GM21825 (cell line): ENCODE measurements at regions not wholly inside any gene's neighbourhood (a gene's known extent, or its start where the extent isn't known, plus 50 kb on each side); places are given as distances from the start of the nearest gene placed in this dataset.
"Not testable (repeated sequence)": the region's sequence is repeated elsewhere in the genome, so short reads cannot be mapped to it uniquely, and the experiment has no call there.

Experiments
- ATAC-seq: cut with Tn5 transposase; IDR thresholded peaks from one replicate; pipeline ENCODE4 v1.9.1; 2021; ENCODE audit warnings: mild to moderate bottlenecking, moderate library complexity; ENCODE audit not compliant: unreplicated experiment

DNA sequence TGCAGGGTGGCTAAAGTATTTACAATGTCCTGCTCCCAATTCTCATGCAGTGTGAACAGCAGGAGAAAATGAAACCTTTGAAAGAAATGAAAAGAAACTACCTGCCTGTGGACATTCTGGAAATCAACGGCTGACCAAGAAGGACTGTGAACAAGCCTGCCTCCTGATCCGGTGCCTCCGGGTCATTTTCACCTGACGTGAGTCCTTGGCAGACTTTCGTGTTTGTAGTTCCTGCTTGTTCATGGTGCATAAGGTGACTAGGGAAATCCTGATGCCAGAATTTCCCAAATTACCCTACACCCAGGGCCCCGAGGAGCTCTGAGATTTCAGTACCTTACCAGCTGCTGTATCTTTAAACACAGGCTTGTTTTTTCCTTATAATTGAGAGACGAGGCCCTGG is 317.5 kb downstream of the TLE1 start:
- no peak for ATAC-seq

DNA sequence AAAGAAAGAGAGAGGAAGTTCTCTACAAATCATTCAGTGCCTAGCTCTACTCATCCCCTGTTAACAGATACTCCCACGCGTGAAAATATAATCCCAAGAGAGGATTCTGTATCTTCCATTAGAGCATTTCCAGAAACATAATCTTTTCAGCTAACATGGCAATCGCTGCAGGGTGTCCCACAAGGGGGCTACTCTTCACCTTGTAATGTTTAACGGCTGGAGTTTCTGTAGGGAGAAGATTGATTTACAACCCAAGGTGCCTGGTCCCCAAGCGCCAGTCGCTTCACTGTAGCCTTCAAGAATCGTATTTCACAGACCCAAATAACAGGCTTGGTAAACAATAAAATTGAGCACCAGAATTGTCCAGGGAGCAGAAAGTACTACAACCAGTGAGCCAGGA is 318.7 kb downstream of the TLE1 start:
- no peak for ATAC-seq

DNA sequence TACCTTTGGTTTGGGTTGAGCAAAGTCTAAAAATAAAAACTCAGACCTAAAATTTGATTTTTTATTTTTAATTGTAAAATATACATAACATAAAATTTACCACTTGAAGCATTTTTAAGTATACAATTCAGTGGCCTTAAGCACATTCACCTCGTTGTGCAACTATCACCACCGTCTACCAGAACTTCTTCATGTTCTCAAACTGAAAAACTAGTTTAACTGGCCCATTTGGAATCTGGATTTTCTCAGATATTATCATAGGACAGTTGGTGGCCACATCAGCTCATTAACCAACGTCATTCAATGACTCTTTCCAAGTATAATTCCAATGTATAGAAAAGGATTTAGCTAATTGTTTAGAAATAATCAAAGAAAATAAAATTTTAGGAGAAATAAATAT is 319.3 kb downstream of the TLE1 start:
- ATAC-seq: no peak

DNA sequence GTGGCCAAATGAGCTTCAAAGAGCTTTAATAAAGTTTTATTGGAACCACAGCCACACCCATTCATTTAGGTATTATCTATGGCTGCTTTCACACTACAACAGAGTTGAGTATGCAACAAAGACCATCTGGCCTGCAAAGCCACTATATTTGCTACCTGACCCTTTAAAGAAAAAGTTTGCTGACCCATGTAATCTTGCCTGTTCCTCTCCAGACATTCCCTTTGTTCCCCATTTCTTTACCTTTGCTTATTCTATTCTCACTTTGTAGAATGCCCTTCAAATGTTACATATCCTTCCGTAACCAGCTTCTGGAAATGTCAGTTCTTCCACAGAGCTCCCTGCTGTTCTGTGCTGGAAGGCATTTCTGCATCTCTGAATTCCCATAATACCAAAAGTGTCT is 320.2 kb downstream of the TLE1 start:
- ATAC-seq: no peak

DNA sequence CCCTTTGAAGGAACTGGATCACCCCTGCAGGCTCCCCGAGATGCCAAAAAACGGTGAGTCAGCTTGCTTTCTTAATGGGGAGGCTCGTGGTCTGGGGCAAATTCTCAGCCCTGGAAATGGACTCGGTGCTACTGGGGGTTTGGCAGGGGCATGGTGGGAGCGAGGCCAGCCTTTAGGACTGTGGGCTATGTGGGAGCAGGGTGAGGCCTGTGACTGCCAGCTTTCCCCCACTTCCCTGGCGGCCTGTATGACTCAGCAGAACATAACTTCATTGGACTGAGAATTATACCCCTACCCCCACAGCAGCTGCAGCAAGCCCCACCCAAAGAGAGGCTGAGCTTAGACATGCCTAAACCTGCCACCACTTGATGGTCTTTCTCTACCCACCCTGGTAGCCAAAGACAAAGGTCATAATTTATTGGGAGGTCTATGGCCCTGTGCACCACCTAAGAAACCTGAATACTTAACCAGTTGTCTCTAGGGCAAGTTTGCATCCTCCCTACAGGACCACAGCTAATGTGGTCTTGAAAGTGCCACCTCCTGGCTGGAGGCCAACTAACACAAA is 325.3 kb downstream of the TLE1 start:
- ATAC-seq: no peak

DNA sequence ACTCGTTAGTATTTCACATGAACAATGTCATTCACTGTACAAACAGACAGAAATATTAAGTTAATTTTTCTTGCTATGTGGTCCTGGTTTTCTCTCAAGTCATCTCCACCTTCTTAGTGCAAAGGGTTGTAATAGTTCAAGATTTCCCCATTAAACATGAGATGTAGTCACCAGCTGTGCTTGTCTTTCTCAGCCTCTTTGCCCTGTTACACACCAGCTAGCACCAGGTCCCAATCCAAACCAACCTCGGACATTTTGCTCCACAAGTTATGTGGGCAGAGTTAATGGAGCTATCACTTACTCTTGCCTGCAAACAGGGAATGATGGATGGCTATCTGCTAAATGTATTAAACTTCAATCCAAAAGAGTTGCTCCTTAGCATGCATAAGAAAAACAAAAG is 328.1 kb downstream of the TLE1 start:
- ATAC-seq: no peak

DNA sequence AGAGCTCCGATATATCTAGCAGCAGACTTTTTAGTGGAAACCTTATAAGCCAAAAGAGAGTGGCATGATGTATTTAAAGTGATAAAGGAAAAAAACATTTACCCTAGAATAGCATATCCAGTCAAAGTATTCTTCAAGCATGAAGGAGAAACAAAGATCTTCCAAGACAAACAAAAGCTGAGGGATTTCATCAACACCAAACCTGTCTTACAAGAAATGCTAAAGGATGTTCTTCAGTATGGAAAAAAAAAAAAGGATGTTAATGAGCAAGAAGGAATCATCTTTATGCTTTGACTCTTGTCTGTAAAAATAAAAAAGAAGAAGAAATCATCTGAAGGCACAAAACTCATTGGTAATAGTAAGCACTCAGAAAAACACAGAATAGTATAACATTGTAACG is 338.2 kb downstream of the TLE1 start:
- ATAC-seq: no peak

DNA sequence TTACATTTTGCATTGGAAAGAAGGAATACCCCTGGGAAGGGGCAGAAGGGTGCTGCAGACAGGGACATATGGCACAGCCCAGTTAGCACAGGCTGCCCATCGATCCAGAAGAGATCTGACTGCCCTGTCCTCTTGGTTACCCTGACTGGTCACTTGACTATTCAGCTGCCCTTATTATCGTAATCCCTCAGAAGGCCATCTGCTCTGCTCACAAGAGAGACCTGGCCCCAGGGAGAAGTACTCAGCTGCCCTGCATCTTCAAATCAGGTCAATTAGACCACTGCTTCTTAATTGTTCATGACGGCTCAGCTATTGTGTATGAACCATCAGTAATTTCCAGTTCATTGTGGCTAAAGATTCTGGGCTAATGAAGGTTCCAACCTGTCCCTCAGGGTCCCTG is 345.0 kb downstream of the TLE1 start:
- no peak for ATAC-seq

DNA sequence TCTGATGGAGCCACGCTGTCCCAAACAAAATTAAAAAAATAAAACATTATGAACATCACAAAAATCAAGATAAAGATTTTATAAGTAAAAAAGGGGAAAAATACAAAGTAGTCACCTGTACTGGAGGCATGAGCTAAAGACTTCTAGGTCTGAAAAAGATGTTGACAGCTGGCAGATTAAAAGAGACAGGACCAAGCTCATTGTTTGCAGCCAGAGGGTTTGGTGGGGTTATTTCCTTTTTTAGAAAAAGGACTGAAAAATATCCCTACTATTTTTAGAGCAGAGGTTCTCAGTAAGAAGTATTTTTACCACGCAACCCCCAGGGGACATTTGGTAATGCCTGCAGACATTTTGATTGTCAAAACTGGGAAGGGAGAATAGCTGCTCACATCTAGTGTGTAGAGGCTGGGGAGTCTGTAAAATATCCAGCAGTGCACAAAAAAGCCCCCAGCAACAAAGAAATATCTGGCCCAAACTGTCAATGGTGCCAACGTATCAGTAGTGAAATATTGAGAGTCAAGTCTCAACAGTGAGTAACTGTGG is 353.4 kb downstream of the TLE1 start:
- no peak for ATAC-seq

DNA sequence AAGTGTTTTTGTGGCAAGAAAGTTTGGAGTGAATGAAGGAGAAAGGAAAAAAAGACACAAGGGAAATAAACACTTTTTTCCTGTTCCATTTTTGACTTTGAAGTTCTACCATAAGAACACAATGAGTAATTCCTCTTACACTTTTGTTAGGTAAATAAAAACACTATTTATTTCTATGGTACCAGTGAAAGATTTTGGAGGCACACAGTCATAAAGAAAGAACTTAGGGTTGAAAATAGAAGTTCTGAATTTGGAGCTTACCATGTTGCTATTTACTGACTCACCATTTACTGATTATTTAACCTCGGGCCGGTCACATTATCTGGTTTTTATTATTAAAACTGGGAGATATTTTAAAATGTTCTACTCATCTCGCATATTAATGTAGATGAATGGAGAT is 367.8 kb downstream of the TLE1 start:
- no peak for ATAC-seq

DNA sequence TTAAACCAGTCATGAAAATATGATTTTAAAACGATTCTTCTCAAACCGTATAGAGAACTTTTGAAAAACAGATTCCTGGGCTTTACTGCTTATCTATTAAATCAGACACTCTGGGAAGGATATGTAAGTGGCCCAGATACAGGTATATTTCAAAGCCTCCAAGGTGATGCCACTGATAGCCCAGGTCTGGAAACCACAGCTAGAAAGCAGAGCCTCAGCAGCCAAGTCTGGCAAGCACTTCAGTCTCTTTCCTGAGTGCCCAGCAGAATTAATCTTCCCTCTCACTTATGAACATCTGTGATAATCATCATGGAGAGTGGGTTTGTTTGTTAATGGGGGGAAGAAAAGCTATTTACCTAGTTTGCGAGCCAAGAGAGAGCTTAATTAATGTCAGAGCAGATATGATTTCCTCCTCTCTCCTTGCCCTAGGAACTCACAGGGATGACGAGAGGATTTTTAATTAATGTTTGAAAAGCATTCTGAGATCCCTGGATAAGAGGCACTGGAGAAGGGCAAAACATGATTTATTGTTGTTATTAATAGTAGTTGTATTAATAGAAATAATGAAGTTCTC is 368.4 kb downstream of the TLE1 start:
- no peak for ATAC-seq

DNA sequence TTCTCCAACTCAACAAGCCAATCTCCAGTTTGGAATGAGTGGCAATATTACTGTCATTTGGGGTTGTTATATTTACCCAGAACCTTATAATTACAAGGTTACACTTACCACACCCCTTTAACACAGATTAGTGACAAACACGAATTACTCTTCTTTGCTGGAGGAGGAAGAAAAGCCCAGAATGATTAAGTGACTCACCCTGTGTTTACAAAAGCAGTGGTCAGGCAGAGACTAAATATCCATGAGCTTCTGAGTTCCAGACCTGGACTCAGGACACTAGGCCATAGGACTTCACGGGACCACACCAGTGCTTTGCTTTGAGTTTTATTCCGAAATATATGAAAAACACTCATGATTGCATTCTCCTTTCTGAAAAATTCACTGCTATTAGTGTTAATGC is 370.8 kb downstream of the TLE1 start:
- no peak for ATAC-seq

DNA sequence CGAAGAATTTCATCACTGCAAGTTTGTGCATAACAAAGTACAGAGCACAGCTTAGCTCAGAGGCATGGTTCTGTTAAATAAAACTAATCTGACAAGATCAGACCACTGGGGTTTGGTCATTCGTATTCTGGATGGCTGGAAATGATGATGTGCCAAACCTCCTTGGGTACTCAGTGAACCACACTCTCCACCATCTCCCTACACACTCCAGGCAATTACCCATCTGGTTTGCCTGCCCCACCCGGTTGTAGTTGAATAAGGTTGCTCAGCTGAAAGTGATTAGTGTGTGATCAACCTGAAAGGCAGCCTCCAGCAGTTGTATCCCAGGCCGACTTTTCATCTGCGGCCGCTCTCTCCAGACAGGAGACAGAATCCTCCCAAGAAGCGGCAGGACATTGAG is 371.4 kb downstream of the TLE1 start:
- ATAC-seq: no peak

DNA sequence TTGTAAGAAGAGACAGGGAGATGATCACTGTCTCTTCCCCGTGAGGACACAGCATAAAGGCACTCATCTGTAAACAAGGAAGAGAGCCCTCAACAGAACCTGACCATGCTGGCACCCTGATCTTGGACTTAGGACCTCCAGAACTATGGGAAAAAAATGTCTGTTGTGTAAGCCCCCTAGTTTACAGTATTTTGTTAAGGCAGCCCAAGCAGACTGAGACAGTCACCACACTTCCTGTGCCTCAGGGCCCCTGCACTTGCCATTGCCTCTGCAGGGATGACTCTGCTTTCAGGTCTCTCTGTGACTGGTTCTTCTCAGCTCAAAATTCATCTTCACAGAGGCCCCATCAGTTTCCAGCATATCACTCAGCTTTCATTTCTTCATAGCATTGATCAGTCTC is 372.1 kb downstream of the TLE1 start:
- ATAC-seq: no peak

DNA sequence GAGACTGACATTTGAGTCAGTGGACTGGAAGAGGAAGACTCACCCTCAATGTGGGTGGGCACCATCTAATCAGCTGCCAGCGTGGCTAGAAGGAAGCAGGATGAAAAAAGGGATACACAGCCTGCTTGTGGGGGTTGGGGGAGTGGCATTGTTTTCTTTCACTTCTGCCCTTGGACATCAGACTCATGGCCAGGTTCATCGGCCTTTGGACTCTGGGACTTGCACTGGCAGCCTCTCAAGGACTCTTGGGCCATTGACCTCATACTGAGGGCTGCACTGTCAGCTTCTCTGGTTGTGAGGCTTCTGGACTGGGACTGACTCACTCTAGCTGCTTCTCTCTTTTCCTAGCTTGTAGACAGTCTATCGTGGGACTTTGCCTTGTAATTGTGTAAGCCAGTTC is 374.9 kb downstream of the TLE1 start:
- ATAC-seq: no peak

DNA sequence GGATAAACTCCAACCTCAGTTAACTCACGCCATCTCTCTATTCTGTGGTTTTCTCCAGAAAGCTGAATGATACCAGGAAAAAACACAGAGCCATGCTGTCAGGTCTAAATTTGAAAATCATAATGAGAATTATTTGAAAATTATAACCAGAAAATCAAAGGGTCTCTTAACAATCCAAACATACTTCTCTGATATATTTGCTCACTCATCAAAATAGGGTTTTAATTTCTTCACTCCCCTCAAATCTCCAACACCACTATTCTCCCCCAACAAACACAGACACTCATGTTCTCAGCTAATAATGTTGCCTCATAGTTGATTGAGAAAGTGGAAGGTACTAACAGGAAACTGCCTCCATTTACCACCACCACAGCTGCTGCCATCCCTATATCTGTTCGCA is 375.5 kb downstream of the TLE1 start:
- no peak for ATAC-seq

DNA sequence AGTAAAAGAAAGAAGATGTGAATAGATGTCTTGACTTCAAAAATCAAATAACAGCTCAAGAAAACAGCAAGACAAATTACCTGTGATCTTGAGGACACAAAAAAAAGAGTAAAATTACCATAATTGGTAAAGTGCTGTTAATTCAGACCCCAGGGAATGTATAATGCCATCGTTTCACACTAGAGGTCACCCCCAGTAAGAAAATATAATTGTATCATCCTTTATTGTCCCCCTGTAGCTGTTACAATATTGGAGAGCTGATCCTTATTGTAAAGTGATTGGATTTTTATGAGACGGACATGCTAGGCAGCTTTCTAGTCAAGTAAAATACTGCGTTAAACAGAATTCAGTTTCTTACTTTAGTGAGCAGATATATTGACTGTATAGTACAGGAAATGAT is 377.0 kb downstream of the TLE1 start:
- ATAC-seq: no peak

DNA sequence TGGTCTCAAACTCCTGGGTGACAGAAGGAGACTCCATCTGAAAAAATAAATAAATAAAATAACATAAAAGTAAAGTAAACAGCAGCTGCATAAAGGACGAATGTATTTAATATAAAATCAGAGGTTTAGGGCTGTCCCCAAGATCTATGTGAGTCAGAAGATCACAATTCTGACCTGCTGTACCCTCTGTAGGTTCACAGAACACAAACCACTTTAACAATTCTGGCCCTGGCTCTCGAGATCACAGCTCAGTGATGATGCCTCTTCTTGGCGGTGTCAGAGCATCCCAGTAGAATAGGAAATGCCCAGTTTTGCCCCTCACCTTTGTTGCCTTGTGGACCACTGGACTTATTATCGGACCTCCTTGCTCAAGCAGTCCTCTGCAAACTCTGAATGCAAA is 380.9 kb downstream of the TLE1 start:
- no peak for ATAC-seq

DNA sequence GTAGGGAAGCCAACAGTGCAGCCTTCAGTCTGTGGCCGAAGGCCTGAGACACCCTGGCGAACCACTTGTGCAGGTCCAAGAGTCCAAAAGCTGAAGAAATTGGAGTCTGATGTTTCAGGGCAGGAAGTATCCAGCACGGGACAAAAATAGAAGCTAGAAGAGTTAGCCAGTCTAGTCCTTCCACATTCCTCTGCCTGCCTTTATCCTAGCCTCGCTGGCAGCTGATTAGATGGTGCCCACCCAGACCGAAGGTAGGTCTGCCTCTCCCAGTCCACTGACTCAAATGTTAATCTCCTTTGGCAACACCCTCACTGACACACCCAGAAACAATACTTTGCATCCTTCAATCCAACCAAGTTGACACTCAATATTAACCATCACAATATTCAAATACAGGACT is 381.6 kb downstream of the TLE1 start:
- not testable (repeated sequence) for ATAC-seq

DNA sequence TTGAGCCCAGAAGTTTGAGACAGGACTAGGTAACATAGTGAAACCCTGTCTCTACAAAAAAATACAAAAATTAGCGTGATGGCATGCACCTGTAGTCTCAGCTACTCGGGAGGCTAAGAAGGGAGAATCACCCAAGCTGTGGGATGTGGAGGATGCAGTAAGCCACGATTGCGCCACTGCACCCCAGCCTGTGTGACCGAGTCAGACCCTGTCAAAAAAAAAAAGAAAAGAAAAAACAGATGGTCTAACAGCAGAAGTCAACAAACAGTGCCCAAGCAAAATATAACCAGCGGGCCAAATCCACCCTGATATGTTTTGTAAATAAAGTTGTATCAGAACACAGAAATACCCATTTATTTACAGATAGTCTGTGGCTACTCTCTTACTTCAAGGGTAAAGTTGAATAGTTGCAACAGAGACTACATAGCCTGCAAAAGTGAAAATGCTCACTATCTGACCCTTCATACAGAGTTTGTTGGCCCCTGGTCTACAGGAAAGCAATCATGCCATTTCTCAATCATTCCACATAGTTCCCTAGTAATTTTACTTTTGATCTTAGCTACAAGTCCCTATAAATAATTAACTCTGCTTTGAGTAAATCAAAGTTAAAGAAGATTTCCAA is 383.7 kb downstream of the TLE1 start:
- no peak for ATAC-seq

DNA sequence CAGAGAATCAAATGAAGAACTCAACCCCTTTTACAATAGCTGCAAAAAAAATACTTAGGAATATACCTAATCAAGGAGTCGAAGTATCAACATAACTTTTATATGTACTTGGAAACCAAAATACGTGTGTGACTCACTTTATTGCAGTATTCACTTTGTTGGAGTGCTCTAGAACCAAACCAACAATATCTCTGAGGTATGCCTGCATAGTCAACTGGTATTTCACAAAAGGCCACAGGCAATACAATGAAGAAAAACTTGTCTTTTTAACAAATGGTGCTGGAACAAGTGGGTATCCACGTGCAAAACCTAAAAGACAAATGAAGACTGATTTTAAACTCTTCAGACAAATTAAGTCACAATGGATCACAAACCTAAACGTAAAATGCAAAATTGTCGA is 385.7 kb downstream of the TLE1 start:
- ATAC-seq: no peak

DNA sequence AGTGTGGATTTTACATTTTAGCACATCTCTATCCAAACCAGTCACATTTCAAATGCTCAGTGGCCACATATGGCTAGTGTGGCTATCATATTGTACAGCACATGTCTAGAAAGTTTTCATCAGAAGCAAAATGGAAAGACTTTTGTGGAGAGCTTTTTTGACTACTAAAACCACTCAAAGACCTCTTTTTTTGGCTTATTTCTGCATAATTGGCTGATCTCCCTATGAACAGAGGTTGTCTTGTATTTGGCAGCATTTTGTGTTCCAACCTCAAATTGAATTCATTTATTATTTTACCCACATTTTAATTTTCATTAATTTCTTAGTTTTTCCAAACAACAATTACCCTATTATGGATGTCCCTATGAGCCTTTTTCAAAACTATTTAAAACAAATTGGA is 395.7 kb downstream of the TLE1 start:
- ATAC-seq: no peak
